ES-I3 (cell line): ENCODE measurements at regions not wholly inside any gene's neighbourhood (a gene's known extent, or its start where the extent isn't known, plus 50 kb on each side); places are given as distances from the start of the nearest gene placed in this dataset.

Experiments
- H3K36me3 ChIP-seq: 2 replicates; pipeline ENCODE4 v1.6.1; 2013; ENCODE audit warnings: mild to moderate bottlenecking, low read length, control low read depth, moderate library complexity; ENCODE audit not compliant: insufficient read depth
- H3K4me1 ChIP-seq: 2 replicates; pipeline ENCODE4 v1.6.1; 2013; ENCODE audit warnings: mild to moderate bottlenecking, control low read depth, low read length; ENCODE audit not compliant: insufficient read depth
- H3K9ac ChIP-seq: 2 replicates; pipeline ENCODE4 v1.6.1; 2013; ENCODE audit warnings: low read depth, mild to moderate bottlenecking, low read length, moderate library complexity
- H3K9me3 ChIP-seq: 2 replicates; pipeline ENCODE4 v1.6.1; 2013; ENCODE audit warnings: mild to moderate bottlenecking, low read length, moderate library complexity; ENCODE audit not compliant: control insufficient read depth, insufficient read depth

DNA sequence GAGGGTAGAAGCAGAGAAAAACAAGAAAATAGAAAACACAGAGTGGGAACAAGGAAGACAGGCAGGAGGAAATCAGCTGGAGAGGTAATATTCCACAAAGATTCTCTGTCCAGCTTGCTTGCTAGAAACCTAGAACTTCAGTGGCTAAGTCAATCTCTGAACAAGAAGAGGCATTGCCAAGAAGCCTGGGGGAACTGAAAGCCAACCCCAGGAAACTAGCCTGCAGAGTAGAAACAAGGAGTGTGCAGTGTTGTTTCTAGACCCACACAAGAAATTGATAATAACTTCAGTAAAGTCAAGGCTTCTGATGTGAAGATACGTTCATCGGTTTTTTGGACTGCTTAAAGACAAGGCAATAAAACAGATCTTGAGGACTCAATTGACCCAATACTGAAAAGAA, 234.5 kb upstream of the MAP3K1 start:
- no peaks in the 10 kb centered on the region for H3K4me1 ChIP-seq
- H3K9ac ChIP-seq, result no peak overlapping the region
- no peaks in the 10 kb centered on the region for H3K36me3 ChIP-seq
- H3K9me3 ChIP-seq, result no peaks in the 10 kb centered on the region; the same call in 1 of the 2 replicates

DNA sequence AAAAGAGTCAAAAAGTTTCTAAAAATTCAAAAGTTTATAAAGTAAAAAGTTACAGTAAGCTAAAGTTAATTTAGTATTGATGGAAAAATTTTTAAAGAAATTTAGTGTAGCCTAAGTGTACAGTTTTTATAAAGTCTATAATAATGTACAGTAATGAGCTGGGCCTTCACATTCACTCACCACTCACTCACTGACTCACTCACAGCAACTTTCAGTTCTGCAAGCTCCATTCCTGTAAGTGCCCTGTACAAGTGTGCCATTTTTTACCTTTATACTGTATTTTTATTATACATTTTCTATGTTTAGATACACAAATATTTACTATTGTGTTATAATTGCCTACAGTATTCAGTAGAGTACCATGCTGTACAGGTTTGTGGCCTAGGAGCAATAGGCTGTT, 239.5 kb upstream of the MAP3K1 start:
- H3K4me1 ChIP-seq, result no peaks in the 10 kb centered on the region

DNA sequence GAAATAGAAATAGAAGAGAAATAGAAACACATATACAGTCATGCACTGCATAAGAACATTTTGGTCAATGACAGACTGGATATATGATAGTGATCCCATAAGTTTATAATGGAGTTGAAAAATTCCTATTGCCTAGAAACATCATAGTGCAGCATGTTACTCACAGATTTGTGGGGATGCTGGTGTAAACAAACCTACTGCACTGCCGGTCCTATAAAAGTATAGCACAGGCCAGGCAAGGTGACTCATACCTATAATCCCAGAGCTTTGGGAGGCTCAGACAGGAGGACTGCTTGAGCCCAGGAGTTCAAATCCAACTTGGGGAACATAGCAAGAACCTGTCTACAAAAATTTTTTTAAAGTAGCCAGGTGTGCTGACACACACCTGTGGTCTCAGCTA, 240.6 kb upstream of the MAP3K1 start:
- Histone ChIP-seq H3K36me3 (no peaks in the 10 kb centered on the region), H3K9ac (no peak overlapping the region), H3K4me1 (no peaks in the 10 kb centered on the region), H3K9me3 (peaks cover 4% of the 10 kb centered on the region)

More for the DNA sequence above, 239.5 kb upstream of the MAP3K1 start:
- H3K9me3 ChIP-seq, result peaks cover 4% of the 10 kb centered on the region
- H3K9ac ChIP-seq, result no peak overlapping the region
- H3K36me3 ChIP-seq, result no peaks in the 10 kb centered on the region

DNA sequence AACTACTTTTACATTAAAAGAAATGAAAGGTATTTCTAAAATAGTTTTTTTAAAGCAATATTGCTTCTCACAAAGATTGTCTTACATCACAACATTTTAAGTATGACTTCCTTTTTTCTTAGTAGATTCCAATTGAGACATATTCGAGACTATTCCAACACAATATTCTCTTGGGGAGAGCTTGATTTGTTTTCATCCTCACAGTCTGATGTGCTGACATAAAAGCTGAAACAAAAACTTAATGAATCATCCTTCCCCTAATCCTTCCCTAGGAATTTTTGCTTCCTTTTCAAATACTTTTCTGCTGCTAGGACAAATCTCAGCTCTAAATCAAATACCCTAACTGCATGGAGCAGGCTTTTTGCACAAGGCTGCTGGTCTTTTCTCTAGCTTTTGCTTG, 245.8 kb upstream of the MAP3K1 start:
- peaks cover 4% of the 10 kb centered on the region for H3K9me3 ChIP-seq
- no peak overlapping the region for H3K9ac ChIP-seq
- no peaks in the 10 kb centered on the region for H3K36me3 ChIP-seq
- H3K4me1 ChIP-seq, result peaks cover 10% of the 10 kb centered on the region; the same call in 1 of the 2 replicates

DNA sequence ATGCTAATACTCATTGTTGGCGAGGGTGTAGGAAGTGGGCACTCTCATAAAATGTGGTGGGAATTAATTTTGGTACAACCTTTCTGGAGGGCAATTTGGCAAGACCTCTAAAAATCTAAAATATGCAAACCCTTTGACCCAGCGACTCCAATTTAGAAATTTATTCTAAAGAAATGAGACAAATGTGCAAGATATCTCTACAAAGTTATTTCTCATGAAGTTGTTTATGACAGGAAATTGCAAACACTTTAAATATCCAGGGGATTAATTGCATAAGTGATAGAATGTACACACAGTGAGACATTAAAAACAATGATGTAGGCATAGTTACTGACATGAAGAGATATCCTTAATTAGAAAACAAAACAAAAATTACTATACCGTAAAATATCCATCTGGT, 246.3 kb upstream of the MAP3K1 start:
- Histone ChIP-seq H3K4me1 (peaks cover 10% of the 10 kb centered on the region; the same call in 1 of the 2 replicates), H3K36me3 (no peaks in the 10 kb centered on the region), H3K9me3 (peaks cover 4% of the 10 kb centered on the region), H3K9ac (no peak overlapping the region)

DNA sequence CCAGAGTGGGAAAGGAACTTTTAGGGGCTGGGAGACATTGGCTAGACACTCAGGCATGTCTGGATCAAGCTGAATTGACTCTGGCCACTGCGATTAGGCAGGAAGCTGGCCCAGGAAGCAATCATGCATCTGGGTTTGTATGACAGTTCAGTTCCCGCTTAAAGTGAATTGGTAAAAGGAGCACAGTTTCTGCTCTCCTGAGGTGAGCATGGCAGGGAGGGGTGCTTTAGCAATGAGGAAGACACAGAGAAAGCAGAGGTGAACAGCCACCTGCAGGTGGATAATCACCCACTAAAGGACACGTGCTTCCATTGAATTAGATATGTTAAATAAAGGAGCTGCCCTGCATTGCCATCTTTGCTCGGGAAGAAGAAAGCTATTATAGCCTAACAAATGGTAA, 248.1 kb upstream of the MAP3K1 start:
- no peaks in the 10 kb centered on the region; the same call in 1 of the 2 replicates for H3K9me3 ChIP-seq
- H3K9ac ChIP-seq, result no peak overlapping the region
- H3K4me1 ChIP-seq, result peaks cover 10% of the 10 kb centered on the region; the same call in 1 of the 2 replicates
- no peaks in the 10 kb centered on the region for H3K36me3 ChIP-seq

DNA sequence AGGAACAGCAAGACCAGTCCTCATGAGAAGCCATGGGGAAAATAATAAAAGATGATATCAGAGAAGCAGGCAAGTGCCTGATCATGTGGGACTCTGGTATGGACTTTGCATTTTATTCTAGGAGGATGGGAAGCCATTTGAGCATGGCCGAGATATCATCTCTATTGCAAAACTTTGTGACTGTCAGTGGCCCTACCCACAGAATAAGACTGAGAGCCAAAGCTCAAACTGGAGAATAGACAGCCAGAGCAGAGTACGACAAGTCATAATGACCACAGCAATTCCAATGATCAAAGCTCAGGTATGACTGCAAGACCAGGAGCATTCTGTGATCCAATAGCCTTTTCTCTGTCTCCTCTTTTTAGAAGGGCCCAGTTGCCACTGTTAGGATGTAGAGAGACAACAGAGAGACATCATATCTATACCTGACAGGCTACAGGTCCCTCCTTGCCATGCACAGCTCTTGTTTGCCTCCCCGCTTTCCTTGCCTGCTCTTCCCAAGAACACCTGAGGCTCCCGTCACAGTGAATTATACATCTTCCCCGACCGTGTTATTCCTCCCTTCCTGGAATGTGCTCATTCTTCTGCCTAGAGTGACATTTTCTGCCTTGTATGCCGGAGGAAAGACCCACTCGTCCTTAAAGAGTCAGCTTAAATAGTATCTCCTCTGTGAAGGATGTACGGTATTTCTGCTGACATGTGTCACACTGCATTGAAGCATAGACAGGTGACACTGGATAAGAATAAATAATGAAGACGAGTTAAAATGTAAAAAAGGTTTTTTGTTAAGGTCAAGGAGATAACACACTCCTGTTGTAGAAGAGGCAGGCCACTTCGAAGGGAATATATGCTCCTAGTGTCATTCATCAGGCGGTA, 248.7 kb upstream of the MAP3K1 start:
- Histone ChIP-seq H3K4me1 (peaks cover 10% of the 10 kb centered on the region; the same call in 1 of the 2 replicates), H3K9ac (no peak overlapping the region), H3K9me3 (no peaks in the 10 kb centered on the region), H3K36me3 (no peaks in the 10 kb centered on the region)

DNA sequence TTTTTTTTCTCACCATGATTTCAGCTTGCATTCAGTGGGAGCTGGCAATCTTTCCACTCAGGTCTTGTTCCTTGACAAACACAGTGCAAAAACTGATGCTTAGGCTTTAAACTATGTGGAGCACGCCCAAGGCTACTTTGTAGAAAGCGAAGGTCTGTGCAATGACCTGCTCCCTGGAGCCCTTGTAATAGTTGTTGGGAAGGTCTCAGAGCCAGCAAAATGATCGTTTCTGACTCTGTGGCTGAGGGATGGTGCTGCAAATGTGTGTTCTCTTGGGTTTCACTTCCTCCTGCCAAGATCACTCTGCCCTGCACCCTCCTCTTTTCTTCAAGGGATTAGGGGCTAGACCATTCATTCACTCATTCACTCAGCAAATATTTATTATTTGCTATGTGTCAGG, 249.7 kb upstream of the MAP3K1 start:
- Histone ChIP-seq H3K4me1 (peaks cover 10% of the 10 kb centered on the region; the same call in 1 of the 2 replicates), H3K9me3 (no peaks in the 10 kb centered on the region), H3K9ac (no peak overlapping the region), H3K36me3 (no peaks in the 10 kb centered on the region)

DNA sequence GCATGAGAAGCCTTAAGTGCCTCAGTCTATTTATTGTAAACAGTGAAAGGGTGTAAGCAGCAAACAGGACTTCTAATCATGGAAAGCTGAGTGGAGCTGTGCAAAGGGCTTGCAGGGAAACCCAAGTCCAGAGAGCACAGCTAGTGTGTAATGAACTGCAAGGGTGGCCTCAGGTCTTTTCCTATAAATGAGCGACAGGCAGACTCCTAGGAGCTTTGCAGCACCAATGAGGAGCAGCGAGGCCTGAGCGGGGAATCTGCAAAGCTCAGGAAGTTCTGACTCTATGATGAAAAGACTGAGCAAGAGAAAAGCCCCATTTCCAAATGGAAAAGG, 250.1 kb upstream of the MAP3K1 start:
- no peaks in the 10 kb centered on the region for H3K9me3 ChIP-seq
- no peaks in the 10 kb centered on the region for H3K36me3 ChIP-seq
- no peak overlapping the region for H3K9ac ChIP-seq
- H3K4me1 ChIP-seq, result peaks cover 10% of the 10 kb centered on the region; the same call in 1 of the 2 replicates

DNA sequence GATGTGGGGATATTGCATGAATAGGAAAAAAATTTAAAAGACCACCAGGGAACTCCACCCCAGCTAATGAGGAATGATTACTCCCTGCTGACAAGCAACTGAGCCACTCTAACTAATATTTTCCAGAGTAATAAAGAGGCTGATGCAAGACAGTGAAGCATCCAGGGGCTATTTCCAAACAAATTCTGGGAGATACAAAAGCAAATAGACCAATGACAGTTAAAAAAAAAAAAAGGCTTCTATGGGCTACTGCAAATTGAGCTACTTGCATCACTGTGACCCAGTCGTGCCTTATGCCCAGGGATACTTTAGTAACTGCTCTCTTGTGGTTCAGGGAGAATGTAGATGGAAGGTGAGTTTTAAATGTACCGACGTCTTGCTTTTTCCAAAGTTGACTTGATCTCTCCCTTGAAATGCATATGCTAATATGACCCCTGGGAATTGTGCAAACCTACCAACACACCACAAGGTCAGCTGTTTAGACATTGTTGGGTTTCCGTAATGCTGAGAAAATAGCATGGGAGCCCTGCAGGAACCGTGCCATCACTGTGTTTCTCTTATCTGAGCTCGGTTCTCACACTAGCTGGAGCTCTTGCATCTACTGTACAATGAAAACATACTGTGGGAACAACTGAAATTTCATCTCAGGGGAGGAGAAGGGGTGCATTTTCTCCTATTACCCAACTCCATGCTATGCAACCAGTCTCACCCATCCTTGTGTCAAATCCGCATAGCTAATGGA, 250.6 kb upstream of the MAP3K1 start:
- no peak overlapping the region for H3K9ac ChIP-seq
- H3K9me3 ChIP-seq, result no peaks in the 10 kb centered on the region
- H3K4me1 ChIP-seq, result peaks cover 10% of the 10 kb centered on the region; the same call in 1 of the 2 replicates
- no peaks in the 10 kb centered on the region for H3K36me3 ChIP-seq

DNA sequence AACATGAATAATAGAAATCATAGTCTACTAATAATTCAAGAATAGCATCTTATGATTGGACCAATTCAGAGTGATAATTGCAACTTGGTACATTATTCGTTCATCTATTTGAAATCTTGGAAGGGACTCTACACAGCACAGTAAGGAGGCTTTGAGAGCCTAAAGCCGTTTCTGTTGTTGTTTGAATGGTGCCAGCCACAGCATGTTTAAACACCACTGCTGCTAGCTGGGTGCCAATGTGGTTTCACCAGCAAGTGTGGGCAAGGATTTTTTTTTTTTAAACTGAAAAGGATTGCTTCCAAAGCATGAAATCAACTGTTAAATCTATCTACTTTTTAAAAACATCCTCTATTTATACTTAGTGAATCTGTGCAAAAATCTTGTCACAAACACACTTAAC, 253.9 kb upstream of the MAP3K1 start:
- H3K9ac ChIP-seq, result no peak overlapping the region
- no peaks in the 10 kb centered on the region for H3K4me1 ChIP-seq
- H3K36me3 ChIP-seq, result no peaks in the 10 kb centered on the region
- H3K9me3 ChIP-seq, result no peaks in the 10 kb centered on the region

DNA sequence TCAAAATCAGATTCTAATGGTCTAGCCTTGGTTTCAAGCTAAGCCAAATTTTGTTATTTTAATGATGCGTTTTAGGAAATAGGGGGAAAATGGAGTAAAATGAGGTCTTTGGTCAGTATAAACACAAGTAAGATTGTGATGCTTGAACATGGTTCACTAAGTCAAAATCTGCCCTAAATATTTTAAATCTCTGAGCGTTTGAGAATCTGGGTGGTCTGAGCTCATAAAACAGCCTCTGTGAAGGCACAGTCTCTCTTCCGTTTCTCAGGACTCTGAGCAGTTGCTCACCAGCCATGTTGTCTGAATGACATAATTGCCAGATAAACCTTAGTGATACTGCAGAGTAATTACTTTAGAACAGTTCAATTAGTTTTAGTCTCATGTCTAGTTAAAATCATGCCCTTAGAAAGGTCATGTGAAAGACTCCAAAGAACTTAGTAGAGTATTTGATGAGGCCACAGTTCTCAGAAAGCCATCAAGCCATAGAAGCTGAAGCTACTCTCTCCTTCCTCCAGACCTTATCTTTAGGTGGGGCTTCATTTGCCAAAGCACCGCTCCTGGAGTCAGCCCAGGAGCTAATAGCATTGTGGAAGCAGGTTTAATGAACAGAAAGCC, 257.1 kb upstream of the MAP3K1 start:
- Histone ChIP-seq H3K9ac (no peak overlapping the region), H3K36me3 (no peaks in the 10 kb centered on the region), H3K9me3 (no peaks in the 10 kb centered on the region), H3K4me1 (no peaks in the 10 kb centered on the region)

DNA sequence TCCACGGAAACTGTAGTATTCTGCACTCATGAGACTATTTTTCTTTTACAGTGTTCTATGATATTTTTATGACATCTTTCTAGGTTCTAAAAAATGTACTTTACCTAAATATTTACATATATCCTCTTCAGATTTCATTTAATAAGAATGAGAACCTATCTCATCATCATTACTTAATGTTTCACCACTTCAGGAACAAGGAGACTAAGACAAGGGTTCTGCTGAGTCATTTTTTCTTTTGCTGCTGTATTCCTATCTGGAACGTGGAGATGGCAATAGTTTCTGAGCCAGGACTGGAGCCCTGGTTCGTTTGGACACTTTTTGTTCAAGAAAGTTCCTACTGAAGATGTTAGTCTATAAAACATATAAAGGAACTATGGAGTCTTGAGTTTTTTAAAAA, 258.2 kb upstream of the MAP3K1 start:
- Histone ChIP-seq H3K4me1 (no peaks in the 10 kb centered on the region), H3K9ac (no peak overlapping the region), H3K9me3 (no peaks in the 10 kb centered on the region), H3K36me3 (no peaks in the 10 kb centered on the region)

DNA sequence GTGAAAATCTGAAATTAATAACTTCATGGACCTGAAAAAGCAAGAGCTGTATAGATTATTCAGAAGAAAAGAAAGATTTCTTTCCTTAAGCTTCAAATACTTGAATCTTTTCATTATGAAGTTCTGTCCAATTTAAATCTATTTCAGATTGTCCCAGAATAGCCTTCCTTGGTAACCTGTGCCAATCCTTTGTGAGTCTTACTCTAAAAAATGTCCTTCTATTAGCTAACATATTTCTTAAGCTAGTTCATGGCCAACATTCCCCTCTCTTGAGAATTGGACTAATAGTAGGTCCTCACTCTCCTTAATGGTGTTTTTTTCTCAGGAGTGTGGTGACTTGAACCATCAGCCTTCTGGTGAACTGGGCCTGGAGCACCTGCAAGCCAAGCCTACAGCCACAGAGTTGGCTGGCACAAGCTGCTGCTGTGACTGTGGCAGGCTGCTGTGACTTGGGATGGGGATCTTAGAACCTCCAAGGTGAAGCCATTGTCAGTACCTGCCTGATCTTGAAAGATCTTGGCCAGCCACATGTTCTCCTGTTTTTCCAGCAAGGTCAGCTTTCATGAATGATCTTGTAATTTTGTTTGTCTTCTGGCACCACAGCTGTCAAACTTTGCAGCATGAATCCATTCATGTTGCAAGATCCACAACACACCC, 262.6 kb upstream of the MAP3K1 start:
- no peaks in the 10 kb centered on the region for H3K9me3 ChIP-seq
- no peaks in the 10 kb centered on the region for H3K36me3 ChIP-seq
- no peak overlapping the region for H3K9ac ChIP-seq
- H3K4me1 ChIP-seq, result no peaks in the 10 kb centered on the region
